CD14-positive monocyte (primary cell): ENCODE measurements at regions not wholly inside any gene's neighbourhood (a gene's known extent, or its start where the extent isn't known, plus 50 kb on each side); places are given as distances from the start of the nearest gene placed in this dataset.
"Not testable (repeated sequence)": the region's sequence is repeated elsewhere in the genome, so short reads cannot be mapped to it uniquely, and the experiment has no call there.

Source experiments
- DNase-seq, 3 donors: peaks; one replicate each; pipeline ENCODE4 v3.0.0-alpha.2; 2011 to 2022
- H2AFZ ChIP-seq: 2 replicates; pipeline ENCODE4 v1.6.0; 2012; ENCODE audit warnings: mild to moderate bottlenecking, low read depth, low read length, inconsistent platforms; ENCODE audit not compliant: insufficient read depth, poor library complexity, severe bottlenecking
- H3K27ac ChIP-seq, 2 donors: 1 replicate in 1 of 2; 2 replicates in 1 of 2; pipeline ENCODE4 v1.5.1; 2012 to 2013; ENCODE audit warnings: low read length in 2 of 2, control low read depth in 1 of 2, inconsistent platforms in 1 of 2, low read depth in 1 of 2, mild to moderate bottlenecking in 1 of 2
- H3K27me3 ChIP-seq, 2 donors: one replicate each; pipeline versions ENCODE4 v1.6.0 to v1.6.1; 2011 to 2013; ENCODE audit warnings: low read length in 2 of 2; ENCODE audit not compliant: control insufficient read depth in 2 of 2, insufficient read depth in 2 of 2
- H3K36me3 ChIP-seq, 2 donors: replicated peaks in 1 of 2; 1 replicate in 1 of 2; 2 replicates in 1 of 2; pipeline versions ENCODE4 v1.5.1 to v1.6.1; 2012 to 2013; ENCODE audit warnings: low read length in 2 of 2, control low read depth in 1 of 2, inconsistent platforms in 1 of 2, mild to moderate bottlenecking in 1 of 2; ENCODE audit not compliant: insufficient read depth in 2 of 2, control insufficient read depth in 1 of 2
- H3K4me1 ChIP-seq, 2 donors: 1 replicate in 1 of 2; 2 replicates in 1 of 2; pipeline versions ENCODE4 v1.5.1 to v1.6.1; 2012 to 2013; ENCODE audit warnings: low read length in 2 of 2, control low read depth in 1 of 2, inconsistent platforms in 1 of 2, mild to moderate bottlenecking in 1 of 2, moderate library complexity in 1 of 2; ENCODE audit not compliant: insufficient read depth in 2 of 2, control insufficient read depth in 1 of 2
- H3K4me2 ChIP-seq: replicated peaks from 2 replicates; pipeline ENCODE3; 2012; ENCODE audit warnings: low read length, moderate library complexity, mild to moderate bottlenecking; ENCODE audit not compliant: poor library complexity, severe bottlenecking; ENCODE audit errors: extremely low read depth
- H3K4me3 ChIP-seq, 3 experiments: fragments of 200-600 bp in 1 of 3; sonication (generic) in 1 of 3; replicated peaks in 1 of 3; 1 replicate in 2 of 3; 2 replicates in 1 of 3; pipeline ENCODE4 v1.5.1; 2011 to 2013; ENCODE audit warnings: low read length in 3 of 3, mild to moderate bottlenecking in 3 of 3, control low read depth in 2 of 3, low read depth in 2 of 3, inconsistent platforms in 1 of 3, moderate library complexity in 1 of 3
- H3K79me2 ChIP-seq: 2 replicates; pipeline ENCODE4 v1.6.0; 2012; ENCODE audit warnings: mild to moderate bottlenecking, control low read depth, inconsistent platforms, low read length, moderate library complexity; ENCODE audit not compliant: insufficient read depth
- H3K9ac ChIP-seq: 2 replicates; pipeline ENCODE4 v1.6.0; 2017; ENCODE audit warnings: low read length, mild to moderate bottlenecking; ENCODE audit not compliant: insufficient read depth, poor library complexity, severe bottlenecking
- H3K9me3 ChIP-seq, 2 donors: replicated peaks in 1 of 2; 1 replicate in 1 of 2; 2 replicates in 1 of 2; pipeline versions ENCODE4 v1.5.1 to v1.6.1; 2012 to 2013; ENCODE audit warnings: low read length in 2 of 2, control low read depth in 1 of 2; ENCODE audit not compliant: control insufficient read depth in 1 of 2, insufficient read depth in 1 of 2
- H4K20me1 ChIP-seq: 2 replicates; pipeline ENCODE4 v1.6.0; 2012; ENCODE audit warnings: mild to moderate bottlenecking, low read length, control low read depth, moderate library complexity; ENCODE audit not compliant: insufficient read depth
- H3K27ac Mint-ChIP-seq, 7 donors: one replicate each; pipeline ENCODE4 v1.8.0; 2020; ENCODE audit warnings: mild to moderate bottlenecking in 7 of 7, mixed read lengths in 7 of 7, moderate library complexity in 6 of 7, inconsistent platforms in 2 of 7
- H3K27me3 Mint-ChIP-seq, 3 donors: one replicate each; pipeline ENCODE4 v1.8.0; 2021 to 2022; ENCODE audit warnings: low read depth in 3 of 3, mild to moderate bottlenecking in 3 of 3, mixed read lengths in 3 of 3, moderate library complexity in 3 of 3, inconsistent platforms in 1 of 3
- H3K36me3 Mint-ChIP-seq, 2 donors: one replicate each; pipeline ENCODE4 v1.8.0; 2020; ENCODE audit warnings: mixed read lengths in 2 of 2, inconsistent platforms in 1 of 2, mild to moderate bottlenecking in 1 of 2
- H3K4me1 Mint-ChIP-seq: one replicate; pipeline ENCODE4 v1.8.0; 2020; ENCODE audit warnings: mild to moderate bottlenecking, mixed read lengths
- H3K4me3 Mint-ChIP-seq, 2 donors: one replicate each; pipeline ENCODE4 v1.8.0; 2020; ENCODE audit warnings: mild to moderate bottlenecking in 2 of 2, mixed read lengths in 2 of 2, moderate library complexity in 1 of 2
- H3K9me3 Mint-ChIP-seq, 7 donors: one replicate each; pipeline ENCODE4 v1.8.0; 2020 to 2022; ENCODE audit warnings: mixed read lengths in 7 of 7, mild to moderate bottlenecking in 6 of 7, moderate library complexity in 6 of 7, inconsistent platforms in 2 of 7
- CTCF ChIP-seq: fragments of 200-600 bp; IDR thresholded peaks from one replicate; pipeline ENCODE4 v1.8.0; 2022; ENCODE audit warnings: antibody characterized with exemption, mild to moderate bottlenecking
- WGBS: methylation state at CpG from one replicate; pipeline ENCODE4 v1.1.5; 2013; ENCODE audit warnings: missing lambda C conversion rate; ENCODE audit not compliant: insufficient coverage; 5-methylcytosine and 5-hydroxymethylcytosine counted together
- intact Hi-C, 2 donors: fragments of 100-400 bp; cut with micrococcal nuclease; formaldehyde crosslinking; loops; one replicate each; pipeline versions ENCODE4 v1.15.0 to v1.15.1; 2023

GRCh38 chr20:57770852-57771720 lies 61.3 kb upstream of the PMEPA1 start:
- H3K27me3 ChIP-seq = no peaks in the 10 kb centered on the region
- H3K36me3 ChIP-seq = no peaks in the 10 kb centered on the region
- peaks cover 0 to 1% (median 0%) of the 10 kb centered on the region in 7 donors for H3K9me3 Mint-ChIP-seq
- TF ChIP-seq CTCF = no peak
- H3K36me3 Mint-ChIP-seq = no peaks in the 10 kb centered on the region
- H3K9ac ChIP-seq = no peak overlapping the region
- no peak for DNase-seq
- no peaks in the 10 kb centered on the region for H3K4me1 Mint-ChIP-seq
- H3K27ac ChIP-seq = no peak overlapping the region
- peaks cover 5 to 9% (median 5%) of the 10 kb centered on the region in 3 donors for H3K27me3 Mint-ChIP-seq
- intact Hi-C loops = no loop called here
- H3K4me1 ChIP-seq = no peaks in the 10 kb centered on the region
- H3K4me3 ChIP-seq = no peak overlapping the region
- H3K79me2 ChIP-seq = no peaks in the 10 kb centered on the region
- no peak overlapping the region for H2AFZ ChIP-seq
- no peak overlapping the region for H3K4me3 Mint-ChIP-seq
- no peak overlapping the region for H3K4me2 ChIP-seq
- no peaks in the 10 kb centered on the region for H3K9me3 ChIP-seq
- H3K27ac Mint-ChIP-seq = no peak overlapping the region
- no peaks in the 10 kb centered on the region for H4K20me1 ChIP-seq
- 86% methylated on average over 12 of the region's 15 CpGs for WGBS

GRCh38 chr20:57770401-57770800 lies 60.6 kb upstream of the PMEPA1 start:
- H3K36me3 ChIP-seq, H3K27me3 Mint-ChIP-seq, H3K4me3 Mint-ChIP-seq, H2AFZ ChIP-seq, intact Hi-C loops, H3K79me2 ChIP-seq, H3K27me3 ChIP-seq, H3K4me2 ChIP-seq, H3K4me1 ChIP-seq, H3K9me3 ChIP-seq, H3K27ac Mint-ChIP-seq, H3K9me3 Mint-ChIP-seq, H3K27ac ChIP-seq, H3K36me3 Mint-ChIP-seq, DNase-seq, H3K4me3 ChIP-seq, H3K9ac ChIP-seq, H3K4me1 Mint-ChIP-seq, H4K20me1 ChIP-seq: not testable (repeated sequence)
- whole genome bisulfite sequencing = 98% methylated on average over 6 of the region's 8 CpGs
